NCI-H1436 (cell line): ENCODE measurements at regions not wholly inside any gene's neighbourhood (a gene's known extent, or its start where the extent isn't known, plus 50 kb on each side); places are given as distances from the start of the nearest gene placed in this dataset.

Source experiments
- DNase-seq: peaks from one replicate; lab custom pipeline; 2025; lab: John Stamatoyannopoulos, UW

DNA sequence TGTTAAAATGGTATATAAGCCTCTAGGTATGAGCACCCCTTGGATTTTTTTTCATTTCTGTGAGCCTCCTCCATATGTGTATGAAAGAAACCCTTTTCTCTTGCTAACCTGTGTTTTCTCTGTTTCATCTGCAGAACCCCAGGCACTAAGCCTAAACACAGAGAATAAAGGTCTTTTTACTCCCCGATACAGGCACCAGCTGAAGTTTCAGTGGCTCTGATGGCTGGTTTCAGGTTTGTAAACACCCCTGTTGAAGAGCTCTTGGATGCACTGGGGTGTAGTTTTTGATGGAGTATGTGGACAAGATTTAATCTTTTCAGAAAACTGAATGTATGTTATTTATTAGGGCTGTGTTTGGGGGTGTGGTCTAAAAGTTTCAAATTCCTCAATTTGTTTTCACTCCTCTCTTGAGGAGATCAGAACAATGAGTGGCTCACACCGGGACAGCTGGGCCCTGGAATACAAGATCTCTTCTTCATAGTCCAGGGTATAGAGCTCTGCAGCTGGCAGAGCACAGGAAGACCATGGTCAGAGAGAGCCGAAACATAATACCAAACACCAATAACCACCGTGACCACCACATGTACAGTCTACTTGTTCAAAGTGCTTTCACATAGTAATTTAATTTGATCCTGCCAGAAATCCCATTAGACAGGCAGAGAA, 50.2 kb upstream of the VTCN1 start:
- DNase-seq = no peak
